HepG2 (cell line): ENCODE measurements at regions not wholly inside any gene's neighbourhood (a gene's known extent, or its start where the extent isn't known, plus 50 kb on each side); places are given as distances from the start of the nearest gene placed in this dataset.

ENCODE experiments used
- ATAC-seq: fragments of 200-7000 bp; cut with Tn5 transposase; 3 replicates; pipeline ENCODE4 v1.9.1; 2020; ENCODE audit warnings: mild to moderate bottlenecking, moderate library complexity
- BruUV-seq: library from RNA; stranded (reverse); fragments of 400-500 nt; replicated peaks from 2 replicates; lab custom pipeline; 2021; lab: Mats Ljungman, UMichigan
- CTCF ChIA-PET: fragments of 300-600 bp; formaldehyde crosslinking; extraction: SDS; loops from one replicate; lab custom pipeline; 2021; ENCODE audit warnings: low total read pairs, inconsistent platforms, low intra/inter-chr PET ratio; lab: Yijun Ruan, JAX
- POLR2A ChIA-PET: fragments of 350-600 bp; sonication (Branson Sonifier 250); formaldehyde crosslinking; loops from one replicate; lab custom pipeline; 2020; ENCODE audit warnings: antibody characterized with exemption, inconsistent platforms; lab: Yijun Ruan, JAX
- DNase-seq: peaks from one replicate; pipeline ENCODE4 v3.0.0-alpha.2; 2015; ENCODE audit warnings: low spot score
- FAIRE-seq: peaks from 3 replicates; lab custom pipeline; 2011; peaks lifted over from hg19 to GRCh38; lab: Jason Lieb, UNC
- H2AFZ ChIP-seq: one replicate; pipeline ENCODE4 v1.6.1; 2011; ENCODE audit warnings: low read length, inconsistent platforms
- H3K27ac ChIP-seq: fragments of 300-600 bp; 3 replicates; pipeline ENCODE4 v1.8.0; 2011; ENCODE audit warnings: mixed run types, mild to moderate bottlenecking, mixed read lengths, low read length, inconsistent platforms; ENCODE audit not compliant: insufficient read depth; ENCODE audit errors: extremely low read length
- H3K27me3 ChIP-seq, 2 experiments: fragments of 200-600 bp in 1 of 2; 2 replicates in 1 of 2; 3 replicates in 1 of 2; pipeline versions ENCODE4 v1.6.0 to v1.8.0; 2011; ENCODE audit warnings: low read length in 2 of 2, mild to moderate bottlenecking in 2 of 2, moderate library complexity in 2 of 2, inconsistent platforms in 1 of 2; ENCODE audit not compliant: insufficient read depth in 2 of 2, control insufficient read depth in 1 of 2
- H3K36me3 ChIP-seq, 2 experiments: fragments of 200-600 bp in 1 of 2; replicated peaks in 1 of 2; 2 replicates in 1 of 2; 3 replicates in 1 of 2; pipeline versions ENCODE4 v1.5.1 to v1.8.0; 2011; ENCODE audit warnings: low read length in 2 of 2, inconsistent platforms in 1 of 2; ENCODE audit not compliant: insufficient read depth in 2 of 2, control insufficient read depth in 1 of 2
- H3K4me1 ChIP-seq: 2 replicates; pipeline ENCODE4 v1.5.1; 2012; ENCODE audit warnings: low read length, inconsistent platforms; ENCODE audit not compliant: insufficient read depth
- H3K4me2 ChIP-seq: 2 replicates; pipeline ENCODE4 v1.6.0; 2011; ENCODE audit warnings: low read depth, low read length, inconsistent platforms
- H3K4me3 ChIP-seq, 3 experiments: fragments of 200-600 bp in 1 of 3; sonication (generic), shearing (Covaris generic) in 1 of 3; replicated peaks in 1 of 3; 2 replicates each; pipeline ENCODE4 v1.5.1; 2011 to 2016; ENCODE audit warnings: low read length in 3 of 3, inconsistent platforms in 2 of 3, low read depth in 2 of 3, mild to moderate bottlenecking in 2 of 3, control low read depth in 1 of 3, mixed read lengths in 1 of 3; ENCODE audit not compliant: insufficient read depth in 1 of 3
- H3K79me2 ChIP-seq: one replicate; pipeline ENCODE4 v1.6.1; 2011; ENCODE audit warnings: low read length, inconsistent platforms; ENCODE audit not compliant: insufficient read depth
- H3K9ac ChIP-seq: 2 replicates; pipeline ENCODE4 v1.6.0; 2011; ENCODE audit warnings: mild to moderate bottlenecking, low read depth, low read length, inconsistent platforms; ENCODE audit not compliant: insufficient read depth
- H3K9me3 ChIP-seq: 2 replicates; pipeline ENCODE4 v1.5.1; 2012; ENCODE audit warnings: mild to moderate bottlenecking, low read length
- H4K20me1 ChIP-seq: 2 replicates; pipeline ENCODE4 v1.6.0; 2011; ENCODE audit warnings: inconsistent platforms, mild to moderate bottlenecking, low read length, moderate library complexity; ENCODE audit not compliant: insufficient read depth
- ARID2 ChIP-seq: sonication (generic); formaldehyde crosslinking; IDR thresholded peaks from 2 replicates; pipeline ENCODE4 v1.8.1; 2022; ENCODE audit warnings: mild to moderate bottlenecking, missing genetic modification reagents, borderline replicate concordance
- EED ChIP-seq: sonication (generic); formaldehyde crosslinking; IDR thresholded peaks from 2 replicates; pipeline ENCODE4 v1.5.0; 2020; ENCODE audit warnings: mild to moderate bottlenecking, missing genetic modification reagents
- MZF1 ChIP-seq: sonication (generic); formaldehyde crosslinking; IDR thresholded peaks from 2 replicates; pipeline ENCODE4 v1.8.1; 2023; ENCODE audit warnings: mild to moderate bottlenecking, missing genetic modification reagents, borderline replicate concordance
- ZNF451 ChIP-seq: sonication (generic); formaldehyde crosslinking; IDR thresholded peaks from 2 replicates; pipeline ENCODE4 v1.5.0; 2020; ENCODE audit warnings: mild to moderate bottlenecking, missing genetic modification reagents
- ZNF577 ChIP-seq: sonication (generic); formaldehyde crosslinking; IDR thresholded peaks from 2 replicates; pipeline ENCODE4 v1.4.0; 2020; ENCODE audit warnings: mild to moderate bottlenecking, low read depth, missing genetic modification reagents, borderline replicate concordance
- WGBS: methylation state at CpG from one replicate; pipeline ENCODE4 v1.1.6; 2017; ENCODE audit warnings: low lambda C conversion rate; 5-methylcytosine and 5-hydroxymethylcytosine counted together
- in situ Hi-C: cut with HindIII; loops from 2 replicates; pipeline ENCODE4 v1.10.0; 2017; ENCODE audit warnings: low pct_unique_long_range_greater_than_20kb; ENCODE audit not compliant: extremely low pct_ligation_motif_present
- intact Hi-C: fragments of 100-400 bp; cut with micrococcal nuclease; formaldehyde crosslinking; loops from one replicate; pipeline ENCODE4 v1.10.0; 2022; ENCODE audit not compliant: unreplicated experiment
- TF ChIP-seq, protein P1 (sequence below): sonication (generic); formaldehyde crosslinking; IDR thresholded peaks from 2 replicates; pipeline ENCODE4 v1.8.0; 2022; ENCODE audit warnings: mild to moderate bottlenecking, missing genetic modification reagents, moderate library complexity
- TF ChIP-seq, protein P2 (sequence below): sonication (generic); formaldehyde crosslinking; IDR thresholded peaks from 2 replicates; pipeline ENCODE4 v1.8.0; 2022; ENCODE audit warnings: mild to moderate bottlenecking, missing genetic modification reagents

GRCh38 chr2:38232454-38232853 lies 144.6 kb downstream of the ATL2 start:
- no peaks in the 10 kb centered on the region for H3K36me3 ChIP-seq
- POLR2A ChIA-PET, result no interaction called here
- H3K4me3 ChIP-seq, result no peak overlapping the region
- H3K79me2 ChIP-seq, result no peaks in the 10 kb centered on the region
- no TSS peak for BruUV-seq
- H3K4me2 ChIP-seq, result no peak overlapping the region
- DNase-seq, result no peak
- no peak for FAIRE-seq
- ATAC-seq, result no peak
- H3K9me3 ChIP-seq, result no peaks in the 10 kb centered on the region
- no peaks in the 10 kb centered on the region for H4K20me1 ChIP-seq
- no peak overlapping the region for H2AFZ ChIP-seq
- no peak overlapping the region for H3K9ac ChIP-seq
- TF ChIP-seq, protein P1, sequence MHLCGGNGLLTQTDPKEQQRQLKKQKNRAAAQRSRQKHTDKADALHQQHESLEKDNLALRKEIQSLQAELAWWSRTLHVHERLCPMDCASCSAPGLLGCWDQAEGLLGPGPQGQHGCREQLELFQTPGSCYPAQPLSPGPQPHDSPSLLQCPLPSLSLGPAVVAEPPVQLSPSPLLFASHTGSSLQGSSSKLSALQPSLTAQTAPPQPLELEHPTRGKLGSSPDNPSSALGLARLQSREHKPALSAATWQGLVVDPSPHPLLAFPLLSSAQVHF (CRISPR knock-in tag), result no peak
- no peak for TF ChIP-seq ZNF451 (CRISPR knock-in tag)
- CTCF ChIA-PET, result no interaction called here
- H3K27ac ChIP-seq, result no peak overlapping the region
- H3K4me1 ChIP-seq, result no peaks in the 10 kb centered on the region
- 13% methylated on average over 1 of the region's 1 CpG for WGBS
- no peaks in the 10 kb centered on the region for H3K27me3 ChIP-seq
- intact Hi-C loops, result no loop called here
- in situ Hi-C loops, result no loop called here

DNA sequence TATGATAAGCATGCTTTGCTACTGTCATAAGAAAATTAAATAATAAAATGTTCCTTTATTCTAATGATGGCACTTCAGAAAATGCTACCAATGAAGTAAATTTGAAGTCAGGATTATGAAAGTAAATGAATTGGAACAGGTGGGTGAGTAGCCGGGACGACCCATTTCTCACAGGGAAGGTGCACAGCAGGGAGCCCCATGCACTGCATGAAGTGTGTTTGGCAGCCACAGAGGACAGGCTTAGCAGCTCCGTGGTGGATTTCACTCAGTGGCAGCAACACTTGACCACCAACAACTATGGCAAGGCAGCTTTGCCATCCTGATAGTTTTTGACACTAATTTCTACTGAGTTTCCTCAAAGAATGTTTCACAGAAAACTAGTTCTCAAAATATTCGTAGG lies 146.3 kb downstream of the ATL2 start:
- H3K27ac ChIP-seq, result no peak overlapping the region
- WGBS, result 4% methylated on average over 4 of the region's 4 CpGs
- FAIRE-seq, result no peak
- H3K4me2 ChIP-seq, result no peak overlapping the region
- CTCF ChIA-PET, result no interaction called here
- H2AFZ ChIP-seq, result no peak overlapping the region
- no peaks in the 10 kb centered on the region for H4K20me1 ChIP-seq
- H3K9ac ChIP-seq, result no peak overlapping the region
- POLR2A ChIA-PET, result no interaction called here
- H3K4me3 ChIP-seq, result no peak overlapping the region
- no peaks in the 10 kb centered on the region for H3K4me1 ChIP-seq
- no peaks in the 10 kb centered on the region for H3K27me3 ChIP-seq
- TF ChIP-seq ARID2 (CRISPR knock-in tag) (no peak), EED (CRISPR knock-in tag) (no peak), MZF1 (no peak), ZNF577 (no peak)
- TF ChIP-seq, protein P2, sequence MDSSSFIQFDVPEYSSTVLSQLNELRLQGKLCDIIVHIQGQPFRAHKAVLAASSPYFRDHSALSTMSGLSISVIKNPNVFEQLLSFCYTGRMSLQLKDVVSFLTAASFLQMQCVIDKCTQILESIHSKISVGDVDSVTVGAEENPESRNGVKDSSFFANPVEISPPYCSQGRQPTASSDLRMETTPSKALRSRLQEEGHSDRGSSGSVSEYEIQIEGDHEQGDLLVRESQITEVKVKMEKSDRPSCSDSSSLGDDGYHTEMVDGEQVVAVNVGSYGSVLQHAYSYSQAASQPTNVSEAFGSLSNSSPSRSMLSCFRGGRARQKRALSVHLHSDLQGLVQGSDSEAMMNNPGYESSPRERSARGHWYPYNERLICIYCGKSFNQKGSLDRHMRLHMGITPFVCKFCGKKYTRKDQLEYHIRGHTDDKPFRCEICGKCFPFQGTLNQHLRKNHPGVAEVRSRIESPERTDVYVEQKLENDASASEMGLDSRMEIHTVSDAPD (CRISPR knock-in tag), result no peak
- no peak for ATAC-seq
- H3K36me3 ChIP-seq, result no peaks in the 10 kb centered on the region
- in situ Hi-C loops (no loop called here), intact Hi-C loops (no loop called here)
- H3K9me3 ChIP-seq, result no peaks in the 10 kb centered on the region
- DNase-seq, result no peak
- no TSS peak for BruUV-seq
- no peaks in the 10 kb centered on the region for H3K79me2 ChIP-seq
